HEK293 (cell line): ENCODE measurements at regions not wholly inside any gene's neighbourhood (a gene's known extent, or its start where the extent isn't known, plus 50 kb on each side); places are given as distances from the start of the nearest gene placed in this dataset.

Experiments
- SP7 ChIP-seq: fragments of 450-650 bp; formaldehyde crosslinking; IDR thresholded peaks from 2 replicates; pipeline ENCODE4 v1.5.1; 2016; ENCODE audit warnings: missing biosample characterization, missing genetic modification characterization
- ZNF596 ChIP-seq: fragments of 450-650 bp; IDR thresholded peaks from 2 replicates; pipeline ENCODE4 v1.5.0; 2018; ENCODE audit warnings: missing biosample characterization, mild to moderate bottlenecking, missing genetic modification characterization, moderate library complexity
- ZNF776 ChIP-seq: fragments of 450-650 bp; formaldehyde crosslinking; IDR thresholded peaks from 2 replicates; pipeline ENCODE4 v1.5.0; 2017; ENCODE audit warnings: missing biosample characterization, missing genetic modification characterization, borderline replicate concordance
- TF ChIP-seq, protein P1 (sequence below): fragments of 450-650 bp; formaldehyde crosslinking; IDR thresholded peaks from 2 replicates; pipeline ENCODE4 v1.5.1; 2016; ENCODE audit warnings: missing biosample characterization, missing genetic modification characterization
- TF ChIP-seq, protein P2 (sequence below): fragments of 450-650 bp; formaldehyde crosslinking; IDR thresholded peaks from 2 replicates; pipeline ENCODE4 v1.5.1; 2016; ENCODE audit warnings: missing biosample characterization, missing genetic modification characterization
- TF ChIP-seq, protein P3 (sequence below): fragments of 450-650 bp; formaldehyde crosslinking; IDR thresholded peaks from 2 replicates; pipeline ENCODE4 v1.5.1; 2016; ENCODE audit warnings: missing biosample characterization, missing genetic modification characterization
- TF ChIP-seq, protein P4 (sequence below): fragments of 450-650 bp; formaldehyde crosslinking; IDR thresholded peaks from 2 replicates; pipeline ENCODE4 v1.5.1; 2016; ENCODE audit warnings: missing biosample characterization, missing genetic modification characterization, low read depth
- TF ChIP-seq, protein P5 (sequence below): fragments of 450-650 bp; formaldehyde crosslinking; IDR thresholded peaks from 2 replicates; pipeline ENCODE4 v1.5.1; 2016; ENCODE audit warnings: missing biosample characterization, missing genetic modification characterization

DNA sequence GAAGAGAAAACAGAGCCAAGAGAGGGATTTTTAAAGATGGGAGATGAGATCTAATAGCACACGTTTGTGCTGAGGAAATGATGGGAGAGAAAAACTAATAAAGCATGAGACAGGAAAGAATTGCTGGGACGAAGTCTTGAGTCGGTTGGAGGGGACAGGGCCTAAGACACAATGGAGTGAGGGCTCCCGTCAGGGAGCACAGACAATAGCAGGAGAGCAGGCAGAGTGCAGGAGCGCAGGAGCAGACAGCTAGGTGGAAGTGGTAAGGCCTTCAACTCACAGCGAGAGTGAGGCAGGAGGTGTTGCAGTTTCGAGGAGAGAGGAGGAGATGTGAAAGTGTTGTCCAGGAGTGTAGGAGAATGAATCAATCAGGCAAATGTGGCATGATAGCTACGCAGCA lies 59.9 kb upstream of the SOX13 start:
- TF ChIP-seq, protein P1, sequence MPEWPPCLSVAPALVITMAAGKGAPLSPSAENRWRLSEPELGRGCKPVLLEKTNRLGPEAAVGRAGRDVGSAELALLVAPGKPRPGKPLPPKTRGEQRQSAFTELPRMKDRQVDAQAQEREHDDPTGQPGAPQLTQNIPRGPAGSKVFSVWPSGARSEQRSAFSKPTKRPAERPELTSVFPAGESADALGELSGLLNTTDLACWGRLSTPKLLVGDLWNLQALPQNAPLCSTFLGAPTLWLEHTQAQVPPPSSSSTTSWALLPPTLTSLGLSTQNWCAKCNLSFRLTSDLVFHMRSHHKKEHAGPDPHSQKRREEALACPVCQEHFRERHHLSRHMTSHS (tag by site-specific recombination): no peak
- TF ChIP-seq SP7 (tag by site-specific recombination) (no peak), ZNF776 (tag by site-specific recombination) (no peak), ZNF596 (tag by site-specific recombination) (no peak)
- TF ChIP-seq, protein P2, sequence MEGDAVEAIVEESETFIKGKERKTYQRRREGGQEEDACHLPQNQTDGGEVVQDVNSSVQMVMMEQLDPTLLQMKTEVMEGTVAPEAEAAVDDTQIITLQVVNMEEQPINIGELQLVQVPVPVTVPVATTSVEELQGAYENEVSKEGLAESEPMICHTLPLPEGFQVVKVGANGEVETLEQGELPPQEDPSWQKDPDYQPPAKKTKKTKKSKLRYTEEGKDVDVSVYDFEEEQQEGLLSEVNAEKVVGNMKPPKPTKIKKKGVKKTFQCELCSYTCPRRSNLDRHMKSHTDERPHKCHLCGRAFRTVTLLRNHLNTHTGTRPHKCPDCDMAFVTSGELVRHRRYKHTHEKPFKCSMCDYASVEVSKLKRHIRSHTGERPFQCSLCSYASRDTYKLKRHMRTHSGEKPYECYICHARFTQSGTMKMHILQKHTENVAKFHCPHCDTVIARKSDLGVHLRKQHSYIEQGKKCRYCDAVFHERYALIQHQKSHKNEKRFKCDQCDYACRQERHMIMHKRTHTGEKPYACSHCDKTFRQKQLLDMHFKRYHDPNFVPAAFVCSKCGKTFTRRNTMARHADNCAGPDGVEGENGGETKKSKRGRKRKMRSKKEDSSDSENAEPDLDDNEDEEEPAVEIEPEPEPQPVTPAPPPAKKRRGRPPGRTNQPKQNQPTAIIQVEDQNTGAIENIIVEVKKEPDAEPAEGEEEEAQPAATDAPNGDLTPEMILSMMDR (tag by site-specific recombination): no peak
- TF ChIP-seq, protein P3, sequence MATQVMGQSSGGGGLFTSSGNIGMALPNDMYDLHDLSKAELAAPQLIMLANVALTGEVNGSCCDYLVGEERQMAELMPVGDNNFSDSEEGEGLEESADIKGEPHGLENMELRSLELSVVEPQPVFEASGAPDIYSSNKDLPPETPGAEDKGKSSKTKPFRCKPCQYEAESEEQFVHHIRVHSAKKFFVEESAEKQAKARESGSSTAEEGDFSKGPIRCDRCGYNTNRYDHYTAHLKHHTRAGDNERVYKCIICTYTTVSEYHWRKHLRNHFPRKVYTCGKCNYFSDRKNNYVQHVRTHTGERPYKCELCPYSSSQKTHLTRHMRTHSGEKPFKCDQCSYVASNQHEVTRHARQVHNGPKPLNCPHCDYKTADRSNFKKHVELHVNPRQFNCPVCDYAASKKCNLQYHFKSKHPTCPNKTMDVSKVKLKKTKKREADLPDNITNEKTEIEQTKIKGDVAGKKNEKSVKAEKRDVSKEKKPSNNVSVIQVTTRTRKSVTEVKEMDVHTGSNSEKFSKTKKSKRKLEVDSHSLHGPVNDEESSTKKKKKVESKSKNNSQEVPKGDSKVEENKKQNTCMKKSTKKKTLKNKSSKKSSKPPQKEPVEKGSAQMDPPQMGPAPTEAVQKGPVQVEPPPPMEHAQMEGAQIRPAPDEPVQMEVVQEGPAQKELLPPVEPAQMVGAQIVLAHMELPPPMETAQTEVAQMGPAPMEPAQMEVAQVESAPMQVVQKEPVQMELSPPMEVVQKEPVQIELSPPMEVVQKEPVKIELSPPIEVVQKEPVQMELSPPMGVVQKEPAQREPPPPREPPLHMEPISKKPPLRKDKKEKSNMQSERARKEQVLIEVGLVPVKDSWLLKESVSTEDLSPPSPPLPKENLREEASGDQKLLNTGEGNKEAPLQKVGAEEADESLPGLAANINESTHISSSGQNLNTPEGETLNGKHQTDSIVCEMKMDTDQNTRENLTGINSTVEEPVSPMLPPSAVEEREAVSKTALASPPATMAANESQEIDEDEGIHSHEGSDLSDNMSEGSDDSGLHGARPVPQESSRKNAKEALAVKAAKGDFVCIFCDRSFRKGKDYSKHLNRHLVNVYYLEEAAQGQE (tag by site-specific recombination): no peak
- TF ChIP-seq, protein P4, sequence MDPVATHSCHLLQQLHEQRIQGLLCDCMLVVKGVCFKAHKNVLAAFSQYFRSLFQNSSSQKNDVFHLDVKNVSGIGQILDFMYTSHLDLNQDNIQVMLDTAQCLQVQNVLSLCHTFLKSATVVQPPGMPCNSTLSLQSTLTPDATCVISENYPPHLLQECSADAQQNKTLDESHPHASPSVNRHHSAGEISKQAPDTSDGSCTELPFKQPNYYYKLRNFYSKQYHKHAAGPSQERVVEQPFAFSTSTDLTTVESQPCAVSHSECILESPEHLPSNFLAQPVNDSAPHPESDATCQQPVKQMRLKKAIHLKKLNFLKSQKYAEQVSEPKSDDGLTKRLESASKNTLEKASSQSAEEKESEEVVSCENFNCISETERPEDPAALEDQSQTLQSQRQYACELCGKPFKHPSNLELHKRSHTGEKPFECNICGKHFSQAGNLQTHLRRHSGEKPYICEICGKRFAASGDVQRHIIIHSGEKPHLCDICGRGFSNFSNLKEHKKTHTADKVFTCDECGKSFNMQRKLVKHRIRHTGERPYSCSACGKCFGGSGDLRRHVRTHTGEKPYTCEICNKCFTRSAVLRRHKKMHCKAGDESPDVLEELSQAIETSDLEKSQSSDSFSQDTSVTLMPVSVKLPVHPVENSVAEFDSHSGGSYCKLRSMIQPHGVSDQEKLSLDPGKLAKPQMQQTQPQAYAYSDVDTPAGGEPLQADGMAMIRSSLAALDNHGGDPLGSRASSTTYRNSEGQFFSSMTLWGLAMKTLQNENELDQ: no peak
- TF ChIP-seq, protein P5, sequence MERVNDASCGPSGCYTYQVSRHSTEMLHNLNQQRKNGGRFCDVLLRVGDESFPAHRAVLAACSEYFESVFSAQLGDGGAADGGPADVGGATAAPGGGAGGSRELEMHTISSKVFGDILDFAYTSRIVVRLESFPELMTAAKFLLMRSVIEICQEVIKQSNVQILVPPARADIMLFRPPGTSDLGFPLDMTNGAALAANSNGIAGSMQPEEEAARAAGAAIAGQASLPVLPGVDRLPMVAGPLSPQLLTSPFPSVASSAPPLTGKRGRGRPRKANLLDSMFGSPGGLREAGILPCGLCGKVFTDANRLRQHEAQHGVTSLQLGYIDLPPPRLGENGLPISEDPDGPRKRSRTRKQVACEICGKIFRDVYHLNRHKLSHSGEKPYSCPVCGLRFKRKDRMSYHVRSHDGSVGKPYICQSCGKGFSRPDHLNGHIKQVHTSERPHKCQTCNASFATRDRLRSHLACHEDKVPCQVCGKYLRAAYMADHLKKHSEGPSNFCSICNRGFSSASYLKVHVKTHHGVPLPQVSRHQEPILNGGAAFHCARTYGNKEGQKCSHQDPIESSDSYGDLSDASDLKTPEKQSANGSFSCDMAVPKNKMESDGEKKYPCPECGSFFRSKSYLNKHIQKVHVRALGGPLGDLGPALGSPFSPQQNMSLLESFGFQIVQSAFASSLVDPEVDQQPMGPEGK (tag by site-specific recombination): no peak
